ENCODE measurements at regions not wholly inside any gene's neighbourhood (a gene's known extent, or its start where the extent isn't known, plus 50 kb on each side); places are given as distances from the start of the nearest gene placed in this dataset.

DNA sequence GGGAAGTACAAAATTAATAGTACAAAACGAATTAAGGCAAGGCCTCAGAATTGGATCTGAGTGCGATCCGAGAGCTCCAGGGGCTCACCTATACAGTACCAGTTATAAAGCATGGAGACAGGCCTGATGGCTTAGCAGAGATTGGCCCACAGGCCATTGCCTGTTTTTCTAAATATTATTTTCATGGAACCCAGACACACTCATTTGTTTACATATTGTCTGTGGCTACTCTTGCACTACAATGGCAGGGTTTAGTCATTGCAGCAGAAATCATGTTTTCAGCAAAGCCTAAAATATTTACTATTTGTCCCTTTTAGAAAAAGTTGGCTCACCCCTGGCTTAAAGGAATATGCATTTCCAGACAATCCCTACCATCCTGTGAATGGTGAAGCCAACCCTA is 578.9 kb downstream of the PLPP3 start:
- TF ChIP-seq, protein P1, sequence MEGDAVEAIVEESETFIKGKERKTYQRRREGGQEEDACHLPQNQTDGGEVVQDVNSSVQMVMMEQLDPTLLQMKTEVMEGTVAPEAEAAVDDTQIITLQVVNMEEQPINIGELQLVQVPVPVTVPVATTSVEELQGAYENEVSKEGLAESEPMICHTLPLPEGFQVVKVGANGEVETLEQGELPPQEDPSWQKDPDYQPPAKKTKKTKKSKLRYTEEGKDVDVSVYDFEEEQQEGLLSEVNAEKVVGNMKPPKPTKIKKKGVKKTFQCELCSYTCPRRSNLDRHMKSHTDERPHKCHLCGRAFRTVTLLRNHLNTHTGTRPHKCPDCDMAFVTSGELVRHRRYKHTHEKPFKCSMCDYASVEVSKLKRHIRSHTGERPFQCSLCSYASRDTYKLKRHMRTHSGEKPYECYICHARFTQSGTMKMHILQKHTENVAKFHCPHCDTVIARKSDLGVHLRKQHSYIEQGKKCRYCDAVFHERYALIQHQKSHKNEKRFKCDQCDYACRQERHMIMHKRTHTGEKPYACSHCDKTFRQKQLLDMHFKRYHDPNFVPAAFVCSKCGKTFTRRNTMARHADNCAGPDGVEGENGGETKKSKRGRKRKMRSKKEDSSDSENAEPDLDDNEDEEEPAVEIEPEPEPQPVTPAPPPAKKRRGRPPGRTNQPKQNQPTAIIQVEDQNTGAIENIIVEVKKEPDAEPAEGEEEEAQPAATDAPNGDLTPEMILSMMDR (IDR thresholded peaks at IDR 0.05; ENCODE audit: low read depth, low read length, missing control alignments), result no peak
- no peak for DNase-seq (ENCODE audit: low read depth)
- in situ Hi-C loops (cut with HindIII; ENCODE audit: low sequenced_read_pairs), result no loop called here
- no peak overlapping the region for H3K4me3 ChIP-seq (ENCODE audit: low read depth, low read length)

DNA sequence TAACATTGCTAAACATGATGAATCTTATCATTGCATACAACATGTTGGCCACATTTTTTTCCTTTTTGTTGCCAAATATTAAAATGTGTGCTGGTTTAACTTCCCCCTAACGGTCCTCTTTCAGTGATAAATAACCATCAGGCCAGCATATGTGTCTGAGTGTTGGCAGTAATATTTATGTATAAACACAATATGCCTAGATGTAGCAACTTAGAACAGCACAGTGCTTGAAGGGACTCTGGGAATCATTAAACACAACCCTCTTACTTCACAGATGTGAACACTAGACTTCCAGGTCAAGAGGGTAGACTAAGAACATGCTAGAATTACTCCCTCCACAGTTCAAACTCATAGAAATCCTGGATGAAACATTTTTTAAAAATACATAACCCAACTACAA is 581.8 kb downstream of the PLPP3 start:
- DNase-seq (ENCODE audit: low read depth), result no peak
- H3K4me3 ChIP-seq (ENCODE audit: low read depth, low read length), result no peak overlapping the region
- in situ Hi-C loops (cut with HindIII; ENCODE audit: low sequenced_read_pairs), result no loop called here
- TF ChIP-seq, protein P1 (IDR thresholded peaks at IDR 0.05; ENCODE audit: low read depth, low read length, missing control alignments), result no peak

DNA sequence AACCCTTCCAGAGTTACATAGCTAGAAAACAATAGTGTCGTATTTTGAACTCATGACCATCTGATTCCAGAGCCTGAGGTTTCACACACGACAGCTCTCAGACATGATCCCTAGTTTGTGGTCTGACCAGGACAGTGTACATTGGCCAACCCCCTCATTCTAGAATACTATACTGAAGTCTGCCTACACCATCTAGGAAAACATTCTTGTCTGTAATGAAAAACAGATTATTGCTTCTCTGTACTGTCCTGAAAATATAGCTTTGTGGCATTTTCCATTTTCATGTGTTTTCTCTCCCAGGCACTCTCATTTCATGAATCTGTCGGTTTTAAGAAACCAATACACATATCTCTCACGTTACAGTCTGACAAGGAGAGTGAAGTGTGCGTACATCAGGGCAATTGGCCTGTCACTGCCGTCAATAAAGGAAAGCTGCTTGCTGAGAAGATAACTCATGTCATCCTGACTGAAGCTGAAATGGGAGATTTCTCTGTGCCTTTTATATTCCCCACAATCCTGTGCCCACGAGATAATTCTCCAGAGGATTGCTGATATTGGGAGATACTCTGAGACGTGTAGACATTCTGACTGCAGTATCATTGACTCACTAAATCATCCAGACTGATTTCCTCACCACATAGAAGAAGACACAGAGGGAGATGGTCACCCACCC is 585.6 kb downstream of the PLPP3 start:
- no peak overlapping the region for H3K4me3 ChIP-seq (ENCODE audit: low read depth, low read length)
- in situ Hi-C loops (cut with HindIII; ENCODE audit: low sequenced_read_pairs), result no loop called here
- DNase-seq (ENCODE audit: low read depth), result no peak
- TF ChIP-seq, protein P1 (IDR thresholded peaks at IDR 0.05; ENCODE audit: low read depth, low read length, missing control alignments), result no peak

DNA sequence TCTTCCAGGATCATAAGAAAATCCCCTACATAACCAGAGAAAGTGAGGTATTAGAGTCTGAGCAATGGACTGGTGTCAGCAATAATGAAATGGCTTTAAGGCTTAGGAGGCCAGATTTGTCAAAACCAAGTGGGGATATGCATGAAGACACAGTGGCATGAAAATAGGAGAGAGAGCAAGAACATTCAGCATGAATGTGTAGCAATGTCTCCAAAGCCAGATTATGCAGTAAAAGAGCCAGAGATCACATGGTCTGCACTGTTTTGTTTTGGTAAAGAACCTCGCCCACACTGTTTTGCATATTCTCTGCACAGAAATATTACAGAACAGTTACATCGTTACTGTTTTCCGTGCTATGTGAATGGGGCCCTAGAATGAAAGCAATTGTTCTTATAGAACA is 589.4 kb downstream of the PLPP3 start:
- in situ Hi-C loops (cut with HindIII; ENCODE audit: low sequenced_read_pairs), result no loop called here
- TF ChIP-seq, protein P1 (IDR thresholded peaks at IDR 0.05; ENCODE audit: low read depth, low read length, missing control alignments), result no peak
- no peak overlapping the region for H3K4me3 ChIP-seq (ENCODE audit: low read depth, low read length)
- DNase-seq (ENCODE audit: low read depth), result no peak

DNA sequence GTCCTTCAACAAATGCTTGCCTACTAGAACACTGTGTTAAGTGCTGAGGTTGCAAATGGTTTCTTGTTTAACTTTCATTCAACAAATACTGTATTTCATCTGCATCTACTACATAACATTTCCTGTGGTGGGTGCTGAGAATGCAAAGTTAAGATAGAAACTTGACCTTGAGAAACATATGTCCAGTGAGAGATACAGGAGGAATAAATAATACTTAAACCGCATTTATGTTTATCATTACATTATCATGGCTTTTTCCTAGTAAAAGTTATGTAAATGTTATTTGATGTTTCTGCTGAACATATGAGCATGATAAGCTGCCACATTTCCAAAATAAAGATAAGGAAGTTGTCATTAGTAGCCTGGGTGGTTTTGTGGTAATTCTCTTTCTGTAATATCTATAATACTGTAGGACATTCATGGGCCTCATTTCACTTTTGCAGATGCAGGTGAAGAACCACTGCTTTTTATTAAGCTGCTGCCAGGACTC is 590.4 kb downstream of the PLPP3 start:
- TF ChIP-seq, protein P1 (IDR thresholded peaks at IDR 0.05; ENCODE audit: low read depth, low read length, missing control alignments), result no peak
- DNase-seq (ENCODE audit: low read depth), result no peak
- in situ Hi-C loops (cut with HindIII; ENCODE audit: low sequenced_read_pairs), result no loop called here
- H3K4me3 ChIP-seq (ENCODE audit: low read depth, low read length), result no peak overlapping the region

DNA sequence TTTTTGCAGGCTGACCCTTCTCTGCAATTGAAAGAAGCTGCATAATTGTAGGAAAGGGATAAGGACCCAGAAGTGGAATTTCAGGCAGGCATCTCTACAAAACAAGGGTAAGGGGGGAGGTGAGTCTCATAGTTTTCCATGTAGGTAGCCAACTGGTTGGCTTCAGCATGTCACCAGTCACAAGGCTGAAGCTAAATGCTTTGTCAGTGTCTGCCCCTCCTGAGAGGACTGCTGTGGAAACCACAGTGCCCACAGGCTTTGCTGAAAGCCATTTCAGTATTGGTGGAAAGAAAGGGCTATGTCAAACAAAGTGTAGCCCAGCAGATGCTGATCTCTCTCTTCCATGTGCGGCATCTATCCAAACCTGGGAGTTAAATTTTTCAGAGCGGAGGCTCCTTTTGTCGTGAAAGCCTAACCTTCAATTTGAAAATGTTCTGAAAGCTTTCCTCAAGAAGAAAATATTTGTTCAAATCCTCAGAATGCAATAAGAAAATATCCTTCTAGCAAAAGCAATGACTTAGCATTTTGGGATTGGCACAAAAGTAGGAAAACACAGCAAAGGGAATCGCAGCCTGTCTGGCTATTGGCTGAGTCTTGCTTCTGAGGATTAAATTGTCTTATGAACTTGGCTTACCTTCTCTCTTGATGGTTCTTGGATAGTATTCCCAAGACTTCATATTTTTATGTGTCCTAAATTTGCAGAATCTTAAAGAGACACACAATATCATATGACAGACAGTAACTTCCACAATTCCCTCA is 591.7 kb downstream of the PLPP3 start:
- in situ Hi-C loops (cut with HindIII; ENCODE audit: low sequenced_read_pairs), result no loop called here
- no peak for DNase-seq (ENCODE audit: low read depth)
- H3K4me3 ChIP-seq (ENCODE audit: low read depth, low read length), result no peak overlapping the region
- TF ChIP-seq, protein P1 (IDR thresholded peaks at IDR 0.05; ENCODE audit: low read depth, low read length, missing control alignments), result no peak

All from astrocyte of the cerebellum (primary cell).